ENCODE measurements at regions not wholly inside any gene's neighbourhood (a gene's known extent, or its start where the extent isn't known, plus 50 kb on each side); places are given as distances from the start of the nearest gene placed in this dataset.

GRCh38 chr1:228841632-228842031 is 106.4 kb downstream of the RHOU start:
- Mint-ChIP-seq H3K36me3 (ENCODE audit: low read depth) (peaks cover 15% of the 10 kb centered on the region), H3K27ac (no peak overlapping the region), H3K27me3 (ENCODE audit: insufficient read depth, low read depth, poor library complexity) (no peaks in the 10 kb centered on the region), H3K4me3 (no peak overlapping the region), H3K9me3 (peaks cover 20% of the 10 kb centered on the region), H3K4me1 (no peaks in the 10 kb centered on the region; the same call in 2 of the 3 replicates)
- TF ChIP-seq ZNF331 (CRISPR knock-in tag; IDR thresholded peaks at IDR 0.05; ENCODE audit: low read depth), result no peak
- no peak for TF ChIP-seq EZH2 (IDR thresholded peaks at IDR 0.05; ENCODE audit: low read depth, unreplicated experiment)
- TF ChIP-seq CREB1 (CRISPR knock-in tag; IDR thresholded peaks at IDR 0.05; ENCODE audit: low read depth), result no peak
- no peak for TF ChIP-seq POLR2AphosphoS5 (IDR thresholded peaks at IDR 0.05; ENCODE audit: low read depth)
- H2AFZ ChIP-seq, result no peak overlapping the region
- ATAC-seq (no peak), DNase-seq (ENCODE audit: low spot score) (no peak)
- no peaks in the 10 kb centered on the region for H3K36me3 ChIP-seq (ENCODE audit: insufficient read depth)
- H3F3A ChIP-seq (replicated peaks; ENCODE audit: low read depth), result no peaks in the 10 kb centered on the region
- no peaks in the 10 kb centered on the region for H3K4me1 ChIP-seq (ENCODE audit: insufficient read depth)
- no peak overlapping the region for H3K27ac ChIP-seq (ENCODE audit: low read depth)
- no peak overlapping the region for H3K4me3 ChIP-seq
- H3K4me2 ChIP-seq, result no peak overlapping the region
- H3K79me2 ChIP-seq (replicated peaks; ENCODE audit: insufficient read depth), result no peaks in the 10 kb centered on the region
- no peaks in the 10 kb centered on the region for H4K20me1 ChIP-seq (replicated peaks; ENCODE audit: insufficient read depth)
- no peaks in the 10 kb centered on the region for H3K27me3 ChIP-seq (ENCODE audit: insufficient read depth)
- no peaks in the 10 kb centered on the region for H3K9me2 ChIP-seq (ENCODE audit: insufficient read depth)

GRCh38 chr1:228842094-228842775 is 107.0 kb downstream of the RHOU start:
- H3K27ac Mint-ChIP-seq, result no peak overlapping the region
- no peak overlapping the region for H3K4me3 Mint-ChIP-seq
- H3K4me1 Mint-ChIP-seq, result no peaks in the 10 kb centered on the region; the same call in 2 of the 3 replicates
- peaks cover 15% of the 10 kb centered on the region for H3K36me3 Mint-ChIP-seq (ENCODE audit: low read depth)
- H3K27me3 Mint-ChIP-seq (ENCODE audit: insufficient read depth, low read depth, poor library complexity), result no peaks in the 10 kb centered on the region
- Histone ChIP-seq H3K79me2 (replicated peaks; ENCODE audit: insufficient read depth) (no peaks in the 10 kb centered on the region), H3K4me3 (no peak overlapping the region), H3F3A (replicated peaks; ENCODE audit: low read depth) (no peaks in the 10 kb centered on the region), H2AFZ (no peak overlapping the region), H3K4me2 (no peak overlapping the region), H4K20me1 (replicated peaks; ENCODE audit: insufficient read depth) (no peaks in the 10 kb centered on the region), H3K36me3 (ENCODE audit: insufficient read depth) (no peaks in the 10 kb centered on the region), H3K4me1 (ENCODE audit: insufficient read depth) (peaks cover 2% of the 10 kb centered on the region; the same call in 1 of the 2 replicates), H3K27me3 (ENCODE audit: insufficient read depth) (no peaks in the 10 kb centered on the region), H3K27ac (ENCODE audit: low read depth) (no peak overlapping the region), H3K9me2 (ENCODE audit: insufficient read depth) (no peaks in the 10 kb centered on the region)
- DNase-seq (ENCODE audit: low spot score) (no peak), ATAC-seq (no peak)
- no peak for TF ChIP-seq CTCF (conservative IDR thresholded peaks at IDR 0.05; ENCODE audit: low read depth in 2 of 2)
- TF ChIP-seq NANOG (IDR thresholded peaks at IDR 0.05; ENCODE audit: borderline replicate concordance), result no peak
- TF ChIP-seq ZNF331 (CRISPR knock-in tag; IDR thresholded peaks at IDR 0.05; ENCODE audit: low read depth), result no peak
- TF ChIP-seq ETS1 (IDR thresholded peaks at IDR 0.05), result no peak
- peaks cover 20% of the 10 kb centered on the region for H3K9me3 Mint-ChIP-seq

Measured in GM23338 (cell line).